Suprapubic skin (tissue), 4 donors: ENCODE measurements at regions not wholly inside any gene's neighbourhood (a gene's known extent, or its start where the extent isn't known, plus 50 kb on each side); places are given as distances from the start of the nearest gene placed in this dataset.

Source experiments
- DNase-seq, 2 donors: peaks; one replicate each; pipeline ENCODE4 v3.0.0-alpha.2; 2019; ENCODE audit warnings: low spot score in 2 of 2
- H3K27ac ChIP-seq: fragments of 200-600 bp; sonication (generic); one replicate; pipeline ENCODE4 v1.5.1; 2019
- H3K27me3 ChIP-seq: fragments of 200-600 bp; sonication (generic); one replicate; pipeline ENCODE4 v1.5.1; 2019
- H3K36me3 ChIP-seq: fragments of 200-600 bp; sonication (generic); one replicate; pipeline ENCODE4 v1.5.1; 2019
- H3K4me1 ChIP-seq: fragments of 200-600 bp; sonication (generic); one replicate; pipeline ENCODE4 v1.5.1; 2019
- H3K4me3 ChIP-seq: fragments of 200-600 bp; sonication (generic); one replicate; pipeline ENCODE4 v1.5.1; 2019; ENCODE audit warnings: mild to moderate bottlenecking
- H3K9me3 ChIP-seq: fragments of 200-600 bp; sonication (generic); one replicate; pipeline ENCODE4 v1.5.1; 2019
- CTCF ChIP-seq, 2 donors: fragments of 200-600 bp in 1 of 2; fragments of 450-650 bp in 1 of 2; sonication (generic) in 1 of 2; IDR thresholded peaks; one replicate each; pipeline ENCODE4 v1.5.1; 2016 to 2019; ENCODE audit warnings: antibody characterized with exemption in 2 of 2, mild to moderate bottlenecking in 1 of 2, moderate library complexity in 1 of 2
- EP300 ChIP-seq: sonication (generic); formaldehyde crosslinking; IDR thresholded peaks from one replicate; pipeline ENCODE4 v1.6.1; 2017; ENCODE audit warnings: antibody characterized with exemption
- POLR2A ChIP-seq, 2 donors: fragments of 450-650 bp; IDR thresholded peaks; one replicate each; pipeline ENCODE4 v1.6.1; 2017; ENCODE audit warnings: antibody characterized with exemption in 2 of 2, mild to moderate bottlenecking in 2 of 2, moderate library complexity in 2 of 2
- POLR2AphosphoS5 ChIP-seq, 3 donors: sonication (generic); formaldehyde crosslinking; IDR thresholded peaks; one replicate each; pipeline ENCODE4 v1.6.1; 2017; ENCODE audit warnings: antibody characterized with exemption in 3 of 3
- WGBS: methylation state at CpG from one replicate; pipeline ENCODE4 v1.1.5; 2018; 5-methylcytosine and 5-hydroxymethylcytosine counted together

- H3K36me3 ChIP-seq = no peaks in the 10 kb centered on the region
- peaks cover 1% of the 10 kb centered on the region for H3K9me3 ChIP-seq
- no peaks in the 10 kb centered on the region for H3K4me1 ChIP-seq
- TF ChIP-seq CTCF (IDR thresholded peaks at IDR 0.05) (no peak), POLR2A (IDR thresholded peaks at IDR 0.05) (no peak), EP300 (no peak), POLR2AphosphoS5 (IDR thresholded peaks at IDR 0.05) (no peak)
- no peak overlapping the region for H3K4me3 ChIP-seq
- DNase-seq = no peak
- H3K27ac ChIP-seq = no peak overlapping the region
- no peaks in the 10 kb centered on the region for H3K27me3 ChIP-seq
- WGBS = 88% methylated on average over 2 of the region's 2 CpGs
Observed at GRCh38 chr9:117916291-117916690, 212.1 kb downstream of the TLR4 start.

- H3K4me1 ChIP-seq = no peaks in the 10 kb centered on the region
- TF ChIP-seq POLR2A (IDR thresholded peaks at IDR 0.05) (no peak), EP300 (no peak), POLR2AphosphoS5 (IDR thresholded peaks at IDR 0.05) (no peak), CTCF (IDR thresholded peaks at IDR 0.05) (no peak)
- H3K27ac ChIP-seq = no peak overlapping the region
- 51% methylated on average over 6 of the region's 6 CpGs for WGBS
- H3K36me3 ChIP-seq = no peaks in the 10 kb centered on the region
- no peak for DNase-seq
- H3K27me3 ChIP-seq = no peaks in the 10 kb centered on the region
- no peak overlapping the region for H3K4me3 ChIP-seq
- H3K9me3 ChIP-seq = no peaks in the 10 kb centered on the region
Observed at GRCh38 chr9:117917873-117918272, 213.7 kb downstream of the TLR4 start.

GRCh38 chr9:117919538-117919937 is 215.3 kb downstream of the TLR4 start:
- WGBS = 32% methylated on average over 3 of the region's 3 CpGs
- TF ChIP-seq EP300 (no peak), POLR2AphosphoS5 (IDR thresholded peaks at IDR 0.05) (no peak), POLR2A (IDR thresholded peaks at IDR 0.05) (no peak), CTCF (IDR thresholded peaks at IDR 0.05) (no peak)
- H3K27ac ChIP-seq = no peak overlapping the region
- no peak for DNase-seq
- no peaks in the 10 kb centered on the region for H3K27me3 ChIP-seq
- H3K36me3 ChIP-seq = no peaks in the 10 kb centered on the region
- H3K4me1 ChIP-seq = no peaks in the 10 kb centered on the region
- no peak overlapping the region for H3K4me3 ChIP-seq
- H3K9me3 ChIP-seq = no peaks in the 10 kb centered on the region

- TF ChIP-seq POLR2A (IDR thresholded peaks at IDR 0.05) (no peak), EP300 (no peak), POLR2AphosphoS5 (IDR thresholded peaks at IDR 0.05) (no peak), CTCF (IDR thresholded peaks at IDR 0.05) (no peak)
- no peak overlapping the region for H3K27ac ChIP-seq
- 73% methylated on average over 5 of the region's 5 CpGs for WGBS
- H3K27me3 ChIP-seq = no peaks in the 10 kb centered on the region
- H3K36me3 ChIP-seq = no peaks in the 10 kb centered on the region
- DNase-seq = no peak
- no peaks in the 10 kb centered on the region for H3K4me1 ChIP-seq
- no peak overlapping the region for H3K4me3 ChIP-seq
- H3K9me3 ChIP-seq = no peaks in the 10 kb centered on the region
Observed at GRCh38 chr9:117926031-117926658, 221.9 kb downstream of the TLR4 start.

- no peak for TF ChIP-seq POLR2AphosphoS5 (IDR thresholded peaks at IDR 0.05)
- TF ChIP-seq POLR2A (IDR thresholded peaks at IDR 0.05) = no peak
- no peak for TF ChIP-seq EP300
- TF ChIP-seq CTCF (IDR thresholded peaks at IDR 0.05) = no peak
- H3K9me3 ChIP-seq = no peaks in the 10 kb centered on the region
- DNase-seq = no peak
- WGBS = 42% methylated on average over 3 of the region's 3 CpGs
- H3K27me3 ChIP-seq = no peaks in the 10 kb centered on the region
- H3K4me3 ChIP-seq = no peak overlapping the region
- no peaks in the 10 kb centered on the region for H3K36me3 ChIP-seq
- no peaks in the 10 kb centered on the region for H3K4me1 ChIP-seq
- no peak overlapping the region for H3K27ac ChIP-seq
Observed at GRCh38 chr9:117927354-117927753, 223.2 kb downstream of the TLR4 start.
